ENCODE measurements at regions not wholly inside any gene's neighbourhood (a gene's known extent, or its start where the extent isn't known, plus 50 kb on each side); places are given as distances from the start of the nearest gene placed in this dataset.
A peak's percentile ranks its signal among the peaks of the same experiment; 100 is the strongest.

DNA sequence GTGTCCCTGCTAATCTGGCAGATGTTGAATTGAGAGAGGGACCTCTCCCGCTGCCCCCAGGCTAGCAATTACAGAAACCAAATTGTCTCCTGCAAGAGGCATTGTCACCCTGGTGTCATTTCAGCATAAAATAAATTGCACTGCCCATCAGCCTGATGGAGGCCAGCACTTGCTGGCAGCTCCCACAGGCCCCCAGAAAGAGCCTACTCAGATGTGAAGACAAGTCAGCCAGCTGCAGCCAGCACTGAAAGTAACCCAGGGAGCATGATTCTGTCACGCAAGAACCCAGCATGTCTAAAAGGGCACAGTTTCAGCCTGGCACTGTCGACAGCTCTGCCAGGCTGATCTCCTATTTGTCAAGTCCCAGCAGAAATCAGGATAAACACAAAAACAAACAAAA, 110.3 kb upstream of the CTTNBP2NL start:
- TF ChIP-seq TCF12 (IDR thresholded peaks at IDR 0.05; ENCODE audit: low read depth) = no peak
- no peak for TF ChIP-seq FOXM1 (IDR thresholded peaks at IDR 0.05; ENCODE audit: borderline replicate concordance, low read depth)
- TF ChIP-seq NFIC (IDR thresholded peaks at IDR 0.05) = no peak
- no peak for TF ChIP-seq REST (IDR thresholded peaks at IDR 0.05; ENCODE audit: low read depth)
- TF ChIP-seq EP300 (IDR thresholded peaks at IDR 0.05; ENCODE audit: borderline replicate concordance) = no peak
- TF ChIP-seq, protein P1, sequence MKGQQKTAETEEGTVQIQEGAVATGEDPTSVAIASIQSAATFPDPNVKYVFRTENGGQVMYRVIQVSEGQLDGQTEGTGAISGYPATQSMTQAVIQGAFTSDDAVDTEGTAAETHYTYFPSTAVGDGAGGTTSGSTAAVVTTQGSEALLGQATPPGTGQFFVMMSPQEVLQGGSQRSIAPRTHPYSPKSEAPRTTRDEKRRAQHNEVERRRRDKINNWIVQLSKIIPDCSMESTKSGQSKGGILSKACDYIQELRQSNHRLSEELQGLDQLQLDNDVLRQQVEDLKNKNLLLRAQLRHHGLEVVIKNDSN (IDR thresholded peaks at IDR 0.05) = no peak
- TF ChIP-seq TEAD4 (IDR thresholded peaks at IDR 0.05) = no peak
- TF ChIP-seq ZBTB7A (IDR thresholded peaks at IDR 0.05; ENCODE audit: low read depth) = no peak
- TF ChIP-seq YY1 (IDR thresholded peaks at IDR 0.05; ENCODE audit: low read depth) = no peak

DNA sequence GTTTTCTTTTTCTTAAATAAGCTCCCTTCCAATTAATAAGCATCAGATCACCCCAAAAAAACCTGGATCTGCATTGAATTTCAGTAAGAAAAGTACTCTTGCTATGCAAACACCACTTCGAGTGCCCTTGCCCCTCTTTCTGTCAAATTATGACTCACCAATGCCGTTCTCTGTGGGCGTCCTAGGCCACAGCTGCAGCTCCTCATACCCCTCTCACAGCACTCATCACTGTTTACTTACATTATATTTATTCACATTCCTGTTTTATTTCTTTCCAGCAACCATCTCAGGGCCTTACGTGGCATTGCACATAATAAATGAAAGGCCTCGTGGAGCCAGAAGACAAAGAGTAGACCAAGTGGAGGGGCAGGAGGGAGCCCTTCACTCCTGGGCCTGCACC, 99.1 kb upstream of the CTTNBP2NL start:
- no peak for TF ChIP-seq CREB1 (IDR thresholded peaks at IDR 0.05; ENCODE audit: low read depth)
- no peak for TF ChIP-seq REST (IDR thresholded peaks at IDR 0.05; ENCODE audit: low read depth)
- no peak for TF ChIP-seq TCF12 (IDR thresholded peaks at IDR 0.05; ENCODE audit: low read depth)
- TF ChIP-seq ZBTB7A (IDR thresholded peaks at IDR 0.05; ENCODE audit: low read depth) = no peak
- no peak for TF ChIP-seq RAD21 (IDR thresholded peaks at IDR 0.05; ENCODE audit: low read depth)
- no peak for TF ChIP-seq TEAD4 (IDR thresholded peaks at IDR 0.05)
- TF ChIP-seq EP300 (IDR thresholded peaks at IDR 0.05; ENCODE audit: borderline replicate concordance) = no peak
- TF ChIP-seq CEBPB (IDR thresholded peaks at IDR 0.05) = no peak
- no peak for TF ChIP-seq YY1 (IDR thresholded peaks at IDR 0.05; ENCODE audit: low read depth)
- no peak for TF ChIP-seq EGR1 (IDR thresholded peaks at IDR 0.05)

GRCh38 chr1:112297536-112297935, 98.5 kb upstream of the CTTNBP2NL start:
- TF ChIP-seq EP300 (IDR thresholded peaks at IDR 0.05; ENCODE audit: borderline replicate concordance) = no peak
- no peak for TF ChIP-seq REST (IDR thresholded peaks at IDR 0.05; ENCODE audit: low read depth)
- TF ChIP-seq NFIC (IDR thresholded peaks at IDR 0.05) = no peak
- no peak for TF ChIP-seq CEBPB (IDR thresholded peaks at IDR 0.05)
- TF ChIP-seq EGR1 (IDR thresholded peaks at IDR 0.05) = no peak
- TF ChIP-seq, protein P1 (IDR thresholded peaks at IDR 0.05) = no peak
- no peak for TF ChIP-seq TCF12 (IDR thresholded peaks at IDR 0.05; ENCODE audit: low read depth)
- no peak for TF ChIP-seq YY1 (IDR thresholded peaks at IDR 0.05; ENCODE audit: low read depth)
- no peak for TF ChIP-seq TAF1 (IDR thresholded peaks at IDR 0.05; ENCODE audit: low read depth)
- TF ChIP-seq TEAD4 (IDR thresholded peaks at IDR 0.05) = no peak

- peak; percentile 60 for TF ChIP-seq RAD21 (IDR thresholded peaks at IDR 0.05; ENCODE audit: low read depth)
- TF ChIP-seq EGR1 (IDR thresholded peaks at IDR 0.05) = no peak
These were observed 97.5 kb upstream of the CTTNBP2NL start for GRCh38 chr1:112298558-112298957.

DNA sequence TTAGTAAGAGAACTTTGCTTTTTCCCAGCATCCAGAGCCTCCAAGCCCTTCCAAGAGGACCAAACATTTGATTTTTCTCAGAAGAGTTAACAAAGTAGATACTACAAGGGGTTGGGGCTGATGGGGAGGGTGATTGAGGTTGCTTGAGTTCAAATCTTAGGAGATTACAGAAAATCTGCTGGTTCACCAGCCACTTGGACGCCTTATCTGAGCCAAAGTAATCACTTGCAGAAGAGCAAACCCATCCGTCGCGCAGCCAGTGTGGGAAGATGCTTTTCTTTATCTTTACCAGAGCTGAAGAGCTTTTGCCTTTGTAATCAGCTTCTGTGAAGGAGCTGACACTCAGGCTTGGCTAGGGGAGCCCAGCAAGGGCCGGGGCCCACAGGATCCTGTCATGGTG, 91.9 kb upstream of the CTTNBP2NL start:
- no peak for TF ChIP-seq ZBTB7A (IDR thresholded peaks at IDR 0.05; ENCODE audit: low read depth)
- no peak for TF ChIP-seq EP300 (IDR thresholded peaks at IDR 0.05; ENCODE audit: borderline replicate concordance)
- TF ChIP-seq, protein P1 (IDR thresholded peaks at IDR 0.05) = no peak
- no peak for TF ChIP-seq TAF1 (IDR thresholded peaks at IDR 0.05; ENCODE audit: low read depth)
- no peak for TF ChIP-seq RAD21 (IDR thresholded peaks at IDR 0.05; ENCODE audit: low read depth)
- no peak for TF ChIP-seq TEAD4 (IDR thresholded peaks at IDR 0.05)
- no peak for TF ChIP-seq CEBPB (IDR thresholded peaks at IDR 0.05)
- TF ChIP-seq, protein P2, sequence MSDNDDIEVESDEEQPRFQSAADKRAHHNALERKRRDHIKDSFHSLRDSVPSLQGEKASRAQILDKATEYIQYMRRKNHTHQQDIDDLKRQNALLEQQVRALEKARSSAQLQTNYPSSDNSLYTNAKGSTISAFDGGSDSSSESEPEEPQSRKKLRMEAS (IDR thresholded peaks at IDR 0.05) = no peak
- no peak for TF ChIP-seq TCF12 (IDR thresholded peaks at IDR 0.05; ENCODE audit: low read depth)
- TF ChIP-seq REST (IDR thresholded peaks at IDR 0.05; ENCODE audit: low read depth) = no peak

All from Ishikawa (cell line).